OCI-LY7 (cell line): ENCODE measurements at regions not wholly inside any gene's neighbourhood (a gene's known extent, or its start where the extent isn't known, plus 50 kb on each side); places are given as distances from the start of the nearest gene placed in this dataset.
"Not testable (repeated sequence)": the region's sequence is repeated elsewhere in the genome, so short reads cannot be mapped to it uniquely, and the experiment has no call there.

ENCODE experiments used
- BruUV-seq: library from RNA; stranded (reverse); fragments of 400-500 nt; replicated peaks from 2 replicates; lab custom pipeline; 2021; lab: Mats Ljungman, UMichigan
- CTCF ChIA-PET: fragments of 300-600 bp; sonication (Branson Sonifier 250); formaldehyde crosslinking; loops from one replicate; lab custom pipeline; 2022; ENCODE audit warnings: antibody characterized with exemption; ENCODE audit not compliant: unreplicated experiment; lab: Charles Lee
- POLR2A ChIA-PET: fragments of 300-600 bp; sonication (Branson Sonifier 250); formaldehyde crosslinking; loops from one replicate; lab custom pipeline; 2022; ENCODE audit warnings: antibody characterized with exemption; lab: Charles Lee
- DNase-seq: peaks from one replicate; pipeline ENCODE4 v3.0.0-alpha.2; 2015; ENCODE audit warnings: low spot score
- H2AFZ ChIP-seq: fragments of 200-600 bp; sonication (generic), shearing (Covaris generic); 2 replicates; pipeline ENCODE4 v1.6.1; 2014; ENCODE audit warnings: mild to moderate bottlenecking, antibody characterized with exemption, low read length, moderate library complexity
- H3K27ac ChIP-seq: fragments of 200-600 bp; sonication (generic); 2 replicates; pipeline ENCODE4 v1.5.1; 2014; ENCODE audit warnings: mixed run types, low read depth, mild to moderate bottlenecking, moderate library complexity, low read length, inconsistent platforms; ENCODE audit not compliant: poor library complexity, severe bottlenecking
- H3K36me3 ChIP-seq: fragments of 200-600 bp; sonication (generic); 2 replicates; pipeline ENCODE4 v1.6.1; 2014; ENCODE audit warnings: mild to moderate bottlenecking, antibody characterized with exemption, low read length, moderate library complexity, mixed read lengths; ENCODE audit not compliant: insufficient read depth
- H3K4me1 ChIP-seq: fragments of 200-600 bp; sonication (generic); 2 replicates; pipeline ENCODE4 v1.5.1; 2014; ENCODE audit warnings: mild to moderate bottlenecking, low read length; ENCODE audit not compliant: insufficient read depth, poor library complexity, severe bottlenecking
- H3K4me2 ChIP-seq: fragments of 200-600 bp; sonication (generic); 2 replicates; pipeline ENCODE4 v1.6.1; 2014; ENCODE audit warnings: mild to moderate bottlenecking, low read length
- H3K4me3 ChIP-seq: fragments of 200-600 bp; sonication (generic); 2 replicates; pipeline ENCODE4 v1.5.1; 2014; ENCODE audit warnings: mild to moderate bottlenecking, low read depth, low read length; ENCODE audit not compliant: poor library complexity, severe bottlenecking
- H3K79me2 ChIP-seq: fragments of 200-600 bp; sonication (generic); 2 replicates; pipeline ENCODE4 v1.6.1; 2016; ENCODE audit warnings: low read depth, mild to moderate bottlenecking, low read length, moderate library complexity, mixed read lengths; ENCODE audit not compliant: insufficient read depth
- H3K9me2 ChIP-seq: fragments of 200-600 bp; sonication (generic); 2 replicates; pipeline ENCODE4 v1.6.1; 2016; ENCODE audit warnings: mild to moderate bottlenecking, low read length, mixed read lengths; ENCODE audit not compliant: insufficient read depth
- H3K9me3 ChIP-seq: fragments of 200-600 bp; sonication (generic); 2 replicates; pipeline ENCODE4 v1.6.1; 2014; ENCODE audit warnings: mild to moderate bottlenecking, mixed run types, low read length, mixed read lengths
- H4K20me1 ChIP-seq: fragments of 200-600 bp; sonication (generic); 2 replicates; pipeline ENCODE4 v1.6.1; 2014; ENCODE audit warnings: mild to moderate bottlenecking, antibody characterized with exemption, low read length, moderate library complexity, mixed read lengths; ENCODE audit not compliant: insufficient read depth
- intact Hi-C: fragments of 100-400 bp; cut with micrococcal nuclease; formaldehyde crosslinking; loops from one replicate; pipeline ENCODE4 v1.10.0; 2022; ENCODE audit not compliant: unreplicated experiment

GRCh38 chr21:5051303-5052018 is 5469.9 kb upstream of the TPTE start:
- H3K79me2 ChIP-seq, BruUV-seq, H4K20me1 ChIP-seq, H2AFZ ChIP-seq, POLR2A ChIA-PET, H3K9me2 ChIP-seq, H3K4me2 ChIP-seq, H3K27ac ChIP-seq, H3K4me1 ChIP-seq, H3K36me3 ChIP-seq, DNase-seq, intact Hi-C loops, H3K9me3 ChIP-seq, CTCF ChIA-PET, H3K4me3 ChIP-seq: not testable (repeated sequence)

GRCh38 chr21:5055027-5055754 is 5466.2 kb upstream of the TPTE start:
- H3K79me2 ChIP-seq, H3K36me3 ChIP-seq, BruUV-seq, H3K4me1 ChIP-seq, H3K4me2 ChIP-seq, H2AFZ ChIP-seq, H3K9me2 ChIP-seq, DNase-seq, H3K9me3 ChIP-seq, POLR2A ChIA-PET, intact Hi-C loops, H3K4me3 ChIP-seq, H3K27ac ChIP-seq, CTCF ChIA-PET, H4K20me1 ChIP-seq: not testable (repeated sequence)

GRCh38 chr21:5055996-5056962 is 5465.1 kb upstream of the TPTE start:
- H2AFZ ChIP-seq, H3K4me3 ChIP-seq, H3K4me1 ChIP-seq, CTCF ChIA-PET, H3K36me3 ChIP-seq, POLR2A ChIA-PET, H3K4me2 ChIP-seq, intact Hi-C loops, H3K9me2 ChIP-seq, H4K20me1 ChIP-seq, H3K79me2 ChIP-seq, H3K27ac ChIP-seq, H3K9me3 ChIP-seq, DNase-seq, BruUV-seq: not testable (repeated sequence)

- DNase-seq, H3K9me3 ChIP-seq, intact Hi-C loops, H4K20me1 ChIP-seq, H3K4me1 ChIP-seq, H3K9me2 ChIP-seq, H3K4me3 ChIP-seq, H3K79me2 ChIP-seq, CTCF ChIA-PET, H3K27ac ChIP-seq, H3K4me2 ChIP-seq, H3K36me3 ChIP-seq, H2AFZ ChIP-seq, BruUV-seq, POLR2A ChIA-PET: not testable (repeated sequence)
Measured at GRCh38 chr21:5057077-5057476, 5464.3 kb upstream of the TPTE start.

GRCh38 chr21:5060364-5061083 is 5460.9 kb upstream of the TPTE start:
- H3K79me2 ChIP-seq, H3K4me3 ChIP-seq, H3K9me3 ChIP-seq, BruUV-seq, intact Hi-C loops, H4K20me1 ChIP-seq, H3K4me2 ChIP-seq, H3K36me3 ChIP-seq, H3K27ac ChIP-seq, DNase-seq, POLR2A ChIA-PET, H3K9me2 ChIP-seq, CTCF ChIA-PET, H2AFZ ChIP-seq, H3K4me1 ChIP-seq: not testable (repeated sequence)
